HEK293 (cell line): ENCODE measurements at regions not wholly inside any gene's neighbourhood (a gene's known extent, or its start where the extent isn't known, plus 50 kb on each side); places are given as distances from the start of the nearest gene placed in this dataset.
"Not testable (repeated sequence)": the region's sequence is repeated elsewhere in the genome, so short reads cannot be mapped to it uniquely, and the experiment has no call there.

Experiments
- CTCF ChIA-PET: fragments of 350-600 bp; formaldehyde crosslinking; extraction: SDS; loops from one replicate; lab custom pipeline; 2021; ENCODE audit warnings: antibody characterized with exemption; lab: Yijun Ruan, JAX
- POLR2A ChIA-PET: fragments of 300-600 bp; formaldehyde crosslinking; extraction: SDS; loops from one replicate; lab custom pipeline; 2020; ENCODE audit warnings: antibody characterized with exemption, inconsistent platforms; lab: Yijun Ruan, JAX
- H3K27ac ChIP-seq: fragments of 200-500 bp; sonication (Bioruptor generic); 2 replicates; pipeline ENCODE4 v1.5.1; 2014; ENCODE audit warnings: low read depth, low read length, control low read depth, inconsistent platforms; ENCODE audit errors: extremely low read depth
- H3K36me3 ChIP-seq, 2 experiments: fragments of 200-500 bp in 1 of 2; sonication (Bioruptor generic) in 1 of 2; 1 replicate in 1 of 2; 2 replicates in 1 of 2; pipeline ENCODE4 v1.5.1; 2014 to 2017; ENCODE audit warnings: inconsistent platforms in 2 of 2, low read length in 2 of 2; ENCODE audit not compliant: control insufficient read depth in 2 of 2, insufficient read depth in 1 of 2
- H3K4me1 ChIP-seq: fragments of 200-500 bp; sonication (Bioruptor generic); 2 replicates; pipeline ENCODE4 v1.5.1; 2014; ENCODE audit warnings: mild to moderate bottlenecking, low read length, inconsistent platforms; ENCODE audit not compliant: control insufficient read depth, insufficient read depth
- H3K4me3 ChIP-seq: 2 replicates; pipeline ENCODE4 v1.5.1; 2011; ENCODE audit warnings: low read depth, mild to moderate bottlenecking, control low read depth, low read length, moderate library complexity
- H3K9me3 ChIP-seq: fragments of 200-500 bp; sonication (Bioruptor generic); 2 replicates; pipeline ENCODE4 v1.5.1; 2014; ENCODE audit warnings: low read depth, low read length, inconsistent platforms; ENCODE audit not compliant: control insufficient read depth, insufficient read depth
- KLF16 ChIP-seq: fragments of 450-650 bp; formaldehyde crosslinking; IDR thresholded peaks from 2 replicates; pipeline ENCODE4 v1.5.1; 2017; ENCODE audit warnings: missing biosample characterization, missing genetic modification characterization
- PBX3 ChIP-seq: sonication (generic); formaldehyde crosslinking; IDR thresholded peaks from 2 replicates; pipeline ENCODE4 v1.8.1; 2022; ENCODE audit warnings: mild to moderate bottlenecking, moderate library complexity, missing genetic modification reagents
- PRDM1 ChIP-seq: fragments of 450-650 bp; formaldehyde crosslinking; IDR thresholded peaks from 2 replicates; pipeline ENCODE4; 2016; ENCODE audit warnings: missing biosample characterization, missing genetic modification characterization
- SP2 ChIP-seq: fragments of 450-650 bp; formaldehyde crosslinking; IDR thresholded peaks from 2 replicates; pipeline ENCODE4 v1.5.1; 2016; ENCODE audit warnings: missing biosample characterization, missing genetic modification characterization
- ZEB2 ChIP-seq: fragments of 450-650 bp; formaldehyde crosslinking; IDR thresholded peaks from 2 replicates; pipeline ENCODE4 v1.5.1; 2016; ENCODE audit warnings: missing biosample characterization, missing genetic modification characterization
- ZNF10 ChIP-seq: fragments of 450-650 bp; formaldehyde crosslinking; IDR thresholded peaks from 2 replicates; pipeline ENCODE4 v1.5.1; 2017; ENCODE audit warnings: missing biosample characterization, missing genetic modification characterization
- ZNF18 ChIP-seq: fragments of 450-650 bp; formaldehyde crosslinking; IDR thresholded peaks from 2 replicates; pipeline ENCODE4 v1.5.1; 2016; ENCODE audit warnings: missing biosample characterization, missing genetic modification characterization
- ZNF341 ChIP-seq: fragments of 450-650 bp; formaldehyde crosslinking; IDR thresholded peaks from 2 replicates; pipeline ENCODE4; 2016; ENCODE audit warnings: low read depth, missing biosample characterization, missing genetic modification characterization
- ZNF366 ChIP-seq: fragments of 450-650 bp; formaldehyde crosslinking; conservative IDR thresholded peaks from 2 replicates; pipeline ENCODE4 v1.5.1; 2016; ENCODE audit warnings: missing biosample characterization, missing genetic modification characterization
- ZNF416 ChIP-seq: fragments of 450-650 bp; formaldehyde crosslinking; IDR thresholded peaks from 2 replicates; pipeline ENCODE4 v1.5.1; 2016; ENCODE audit warnings: missing biosample characterization, missing genetic modification characterization
- ZNF488 ChIP-seq: fragments of 450-650 bp; formaldehyde crosslinking; IDR thresholded peaks from 2 replicates; pipeline ENCODE4 v1.5.1; 2016; ENCODE audit warnings: missing biosample characterization, missing genetic modification characterization
- ZNF555 ChIP-seq: fragments of 450-650 bp; formaldehyde crosslinking; conservative IDR thresholded peaks from 2 replicates; pipeline ENCODE4 v1.5.1; 2017; ENCODE audit warnings: missing biosample characterization, mild to moderate bottlenecking, missing genetic modification characterization, inconsistent platforms
- ZNF561 ChIP-seq: fragments of 450-650 bp; IDR thresholded peaks from 2 replicates; pipeline ENCODE4 v1.5.1; 2018; ENCODE audit warnings: missing biosample characterization, missing genetic modification characterization, borderline replicate concordance
- ZNF624 ChIP-seq: fragments of 450-650 bp; formaldehyde crosslinking; IDR thresholded peaks from 2 replicates; pipeline ENCODE4 v1.5.1; 2017; ENCODE audit warnings: missing biosample characterization, missing genetic modification characterization
- ZNF704 ChIP-seq: fragments of 450-650 bp; formaldehyde crosslinking; IDR thresholded peaks from 2 replicates; pipeline ENCODE4 v1.5.1; 2016; ENCODE audit warnings: missing biosample characterization, missing genetic modification characterization
- ZNF76 ChIP-seq: fragments of 450-650 bp; formaldehyde crosslinking; IDR thresholded peaks from 2 replicates; pipeline ENCODE4; 2016; ENCODE audit warnings: low read depth, missing biosample characterization, missing genetic modification characterization, borderline replicate concordance
- ZSCAN23 ChIP-seq: fragments of 450-650 bp; formaldehyde crosslinking; IDR thresholded peaks from 2 replicates; pipeline ENCODE4 v1.5.1; 2016; ENCODE audit warnings: missing biosample characterization, missing genetic modification characterization

- POLR2A ChIA-PET: no interaction called here
- H3K9me3 ChIP-seq: no peaks in the 10 kb centered on the region
- no peak overlapping the region for H3K27ac ChIP-seq
- no peaks in the 10 kb centered on the region for H3K4me1 ChIP-seq
- H3K4me3 ChIP-seq: no peak overlapping the region
- CTCF ChIA-PET: no interaction called here
- TF ChIP-seq SP2 (tag by site-specific recombination): no peak
- no peak for TF ChIP-seq ZSCAN23 (tag by site-specific recombination)
- no peak for TF ChIP-seq ZNF624 (tag by site-specific recombination)
- no peak for TF ChIP-seq PRDM1 (tag by site-specific recombination)
- no peak for TF ChIP-seq ZNF704 (tag by site-specific recombination)
- no peak for TF ChIP-seq ZNF555 (tag by site-specific recombination)
- no peaks in the 10 kb centered on the region for H3K36me3 ChIP-seq
These were observed 58.6 kb upstream of the TMEM108 start for GRCh38 chr3:132979606-132980005.

GRCh38 chr3:132978946-132979345 is 59.2 kb upstream of the TMEM108 start:
- H3K4me1 ChIP-seq, POLR2A ChIA-PET, H3K9me3 ChIP-seq, H3K4me3 ChIP-seq, H3K27ac ChIP-seq, H3K36me3 ChIP-seq, CTCF ChIA-PET: not testable (repeated sequence)

- Histone ChIP-seq H3K9me3 (no peaks in the 10 kb centered on the region), H3K27ac (no peak overlapping the region), H3K4me3 (no peak overlapping the region), H3K36me3 (no peaks in the 10 kb centered on the region), H3K4me1 (no peaks in the 10 kb centered on the region)
- TF ChIP-seq ZEB2 (no peak), ZNF18 (tag by site-specific recombination) (no peak), ZNF488 (tag by site-specific recombination) (no peak)
- ChIA-PET POLR2A (no interaction called here), CTCF (no interaction called here)
These were observed 59.7 kb upstream of the TMEM108 start for GRCh38 chr3:132978464-132978863.

- H3K4me3 ChIP-seq: no peak overlapping the region
- ChIA-PET CTCF (no interaction called here), POLR2A (no interaction called here)
- no peaks in the 10 kb centered on the region for H3K9me3 ChIP-seq
- no peaks in the 10 kb centered on the region for H3K36me3 ChIP-seq
- H3K4me1 ChIP-seq: no peaks in the 10 kb centered on the region
- no peak for TF ChIP-seq ZNF366
- TF ChIP-seq PBX3: no peak
- no peak for TF ChIP-seq ZNF10 (tag by site-specific recombination)
- no peak for TF ChIP-seq ZNF416 (tag by site-specific recombination)
- no peak for TF ChIP-seq ZNF76 (tag by site-specific recombination)
- no peak for TF ChIP-seq ZNF341 (tag by site-specific recombination)
- no peak for TF ChIP-seq KLF16
- TF ChIP-seq ZNF704 (tag by site-specific recombination): no peak
- no peak for TF ChIP-seq ZNF561
- no peak overlapping the region for H3K27ac ChIP-seq
These were observed 64.1 kb upstream of the TMEM108 start for GRCh38 chr3:132974097-132974496.
